Jurkat, Clone E6-1 (cell line): ENCODE measurements at regions not wholly inside any gene's neighbourhood (a gene's known extent, or its start where the extent isn't known, plus 50 kb on each side); places are given as distances from the start of the nearest gene placed in this dataset.

Experiments used
- DNase-seq: peaks from one replicate; pipeline ENCODE4 v3.0.0-alpha.2; 2011; ENCODE audit warnings: low read depth, low spot score
- H3K4me3 ChIP-seq: 2 replicates; pipeline ENCODE4 v1.5.1; 2011; ENCODE audit warnings: mild to moderate bottlenecking, low read length, control low read depth, moderate library complexity

- DNase-seq = peak; percentile 0
- H3K4me3 ChIP-seq = no peak overlapping the region
These were observed 398.6 kb upstream of the RASGEF1B start for GRCh38 chr4:81870275-81870674.

GRCh38 chr4:81860111-81860510, 388.4 kb upstream of the RASGEF1B start:
- H3K4me3 ChIP-seq = no peak overlapping the region
- DNase-seq = no peak

- DNase-seq = no peak
- H3K4me3 ChIP-seq = no peak overlapping the region
These were observed 382.7 kb upstream of the RASGEF1B start for GRCh38 chr4:81854406-81854805.

GRCh38 chr4:81852031-81852715, 380.5 kb upstream of the RASGEF1B start:
- no peak for DNase-seq
- H3K4me3 ChIP-seq = no peak overlapping the region

DNA sequence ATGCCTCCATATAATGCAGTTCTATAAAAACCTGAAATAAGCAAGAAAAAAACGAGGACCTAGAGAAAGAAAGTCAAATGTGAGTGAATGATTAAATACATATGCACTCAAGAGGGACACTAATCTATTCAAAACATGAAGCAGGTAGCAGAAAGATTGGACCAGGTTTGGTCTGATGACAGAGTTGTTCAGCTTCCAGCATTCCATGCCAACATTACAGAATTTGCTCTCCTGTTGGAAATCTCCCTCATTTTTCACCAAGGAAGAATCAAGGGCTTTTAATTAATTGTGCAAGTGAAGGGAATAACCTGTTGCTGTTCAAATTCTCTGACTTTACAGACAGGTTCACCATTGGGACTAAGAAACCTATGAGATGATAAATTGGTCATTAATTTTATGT, 379.0 kb upstream of the RASGEF1B start:
- H3K4me3 ChIP-seq = no peak overlapping the region
- DNase-seq = no peak

GRCh38 chr4:81845761-81846160, 374.1 kb upstream of the RASGEF1B start:
- DNase-seq = no peak
- no peak overlapping the region for H3K4me3 ChIP-seq

DNA sequence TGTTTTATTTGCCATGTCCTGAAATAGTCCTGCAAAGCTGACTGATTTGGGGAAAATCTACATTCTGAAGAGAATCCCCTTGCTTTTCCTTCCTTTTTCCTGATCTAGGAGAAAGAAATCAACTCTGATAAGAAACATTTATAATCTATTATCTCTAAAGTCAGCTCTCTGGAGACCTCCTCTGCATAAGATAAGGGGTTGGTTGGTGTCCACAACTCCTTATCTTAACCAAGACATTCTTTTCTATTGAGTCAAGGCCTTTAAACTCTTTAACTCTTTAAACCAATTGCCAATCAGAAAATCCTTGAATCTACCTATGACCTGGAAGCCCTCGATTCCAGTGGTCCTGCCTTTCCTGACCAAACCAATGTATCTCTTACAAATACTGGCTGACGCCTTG, 373.6 kb upstream of the RASGEF1B start:
- DNase-seq = no peak
- no peak overlapping the region for H3K4me3 ChIP-seq

- H3K4me3 ChIP-seq = no peak overlapping the region
- DNase-seq = peak; percentile 66
These were observed 373.0 kb upstream of the RASGEF1B start for GRCh38 chr4:81844717-81845116.

DNA sequence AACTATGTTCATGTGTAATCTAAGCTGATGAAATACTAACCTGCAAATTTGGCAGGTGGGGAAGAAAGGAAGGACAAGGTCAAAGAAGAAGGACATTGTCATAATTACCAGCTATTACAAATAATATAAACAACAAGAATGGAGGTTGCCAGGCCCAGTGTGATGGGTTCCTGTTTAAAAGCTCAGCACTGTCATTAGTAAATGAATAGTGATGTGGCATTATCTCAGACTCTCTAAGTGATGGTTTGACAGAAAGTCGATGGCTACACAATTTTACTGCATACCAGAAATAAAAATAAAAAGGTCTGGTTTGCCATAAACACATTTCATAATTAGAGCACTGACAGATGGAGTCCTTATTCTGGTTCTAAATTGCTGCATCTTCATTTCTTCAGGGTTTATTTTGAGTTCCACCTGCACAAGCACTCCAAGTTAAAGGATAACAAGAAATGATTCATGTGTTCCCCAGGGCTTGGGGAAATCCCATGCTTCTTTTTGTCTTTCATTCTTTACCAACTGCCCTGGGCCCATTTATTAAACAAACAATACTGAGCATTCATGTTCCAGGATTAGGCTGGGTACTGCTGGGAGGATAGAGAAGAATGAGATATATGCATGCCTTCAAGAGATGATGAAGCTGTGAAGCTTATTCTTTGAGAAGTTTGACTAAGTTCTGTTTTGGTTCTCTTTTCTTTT, 367.8 kb upstream of the RASGEF1B start:
- DNase-seq = no peak
- no peak overlapping the region for H3K4me3 ChIP-seq

DNA sequence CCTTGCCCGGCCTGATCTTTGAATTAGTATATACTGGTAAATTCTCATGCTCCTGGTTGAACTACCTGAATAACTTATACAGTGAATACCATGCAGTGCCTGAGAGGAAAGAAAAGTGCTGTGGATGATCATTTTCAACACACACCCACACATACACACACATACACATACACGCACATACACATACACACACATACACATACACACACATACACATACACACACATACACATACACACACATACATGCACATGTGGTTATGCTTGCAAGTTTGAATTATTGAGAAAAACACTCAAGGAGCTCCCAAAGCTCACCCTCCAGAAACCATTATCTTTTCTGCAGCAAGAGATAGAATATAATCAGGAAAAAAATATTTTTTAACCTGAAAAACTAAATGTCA, 366.9 kb upstream of the RASGEF1B start:
- no peak for DNase-seq
- no peak overlapping the region for H3K4me3 ChIP-seq

DNA sequence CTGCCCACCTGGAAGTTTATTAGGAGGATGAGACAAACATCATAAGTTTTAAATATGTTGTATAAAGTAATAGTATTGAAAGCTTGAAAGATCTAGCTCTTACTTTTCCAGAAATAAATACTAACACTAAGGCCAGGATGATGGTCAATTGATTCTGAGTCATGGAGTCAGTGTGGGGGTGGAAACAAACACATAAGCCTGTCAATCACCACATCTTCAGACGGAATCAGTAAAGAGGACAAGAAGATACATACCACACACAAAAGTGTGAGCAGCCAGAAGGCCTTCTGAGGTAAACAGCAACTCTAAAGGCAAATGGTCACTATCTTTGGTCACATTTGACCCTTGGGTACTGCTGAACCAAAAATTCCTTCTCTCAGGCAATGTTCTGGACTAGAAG, 365.0 kb upstream of the RASGEF1B start:
- DNase-seq = no peak
- H3K4me3 ChIP-seq = no peak overlapping the region

- no peak for DNase-seq
- no peak overlapping the region for H3K4me3 ChIP-seq
These were observed 361.9 kb upstream of the RASGEF1B start for GRCh38 chr4:81833576-81833975.

GRCh38 chr4:81828991-81829390, 357.3 kb upstream of the RASGEF1B start:
- H3K4me3 ChIP-seq = no peak overlapping the region
- no peak for DNase-seq

DNA sequence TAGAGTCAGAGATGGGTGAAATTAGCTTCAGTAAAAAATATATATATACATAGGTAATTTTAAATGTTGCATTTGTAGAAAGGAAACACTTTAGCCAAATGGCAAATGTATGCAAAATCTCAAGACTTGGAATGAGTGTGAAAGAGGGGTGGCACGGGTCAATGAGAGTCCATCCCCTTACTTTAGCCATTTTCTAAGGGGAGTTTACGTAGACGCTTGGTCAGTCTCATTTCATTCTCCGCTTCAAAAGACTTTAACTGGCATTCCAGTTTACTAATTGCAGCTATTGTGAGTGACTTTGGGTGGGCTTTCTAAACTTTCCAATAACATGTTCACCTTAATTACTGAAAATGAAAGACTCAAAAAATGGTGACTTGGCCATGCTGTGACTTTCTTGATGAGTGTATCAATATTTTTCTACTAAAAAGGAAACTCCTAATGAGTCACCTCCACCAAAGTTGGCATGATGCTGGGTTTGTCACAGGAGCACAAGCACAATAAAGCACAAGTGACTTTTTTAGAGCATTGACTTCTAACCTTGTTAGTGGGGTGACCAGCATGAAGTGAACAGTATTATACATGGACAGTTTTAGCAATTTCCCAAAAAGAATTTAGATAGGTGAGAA, 356.0 kb upstream of the RASGEF1B start:
- no peak overlapping the region for H3K4me3 ChIP-seq
- no peak for DNase-seq

- H3K4me3 ChIP-seq = no peak overlapping the region
- DNase-seq = no peak
These were observed 355.2 kb upstream of the RASGEF1B start for GRCh38 chr4:81826817-81827424.

- H3K4me3 ChIP-seq = no peak overlapping the region
- no peak for DNase-seq
These were observed 354.6 kb upstream of the RASGEF1B start for GRCh38 chr4:81826335-81826734.

- H3K4me3 ChIP-seq = no peak overlapping the region
- DNase-seq = no peak
These were observed 346.7 kb upstream of the RASGEF1B start for GRCh38 chr4:81818385-81818920.

DNA sequence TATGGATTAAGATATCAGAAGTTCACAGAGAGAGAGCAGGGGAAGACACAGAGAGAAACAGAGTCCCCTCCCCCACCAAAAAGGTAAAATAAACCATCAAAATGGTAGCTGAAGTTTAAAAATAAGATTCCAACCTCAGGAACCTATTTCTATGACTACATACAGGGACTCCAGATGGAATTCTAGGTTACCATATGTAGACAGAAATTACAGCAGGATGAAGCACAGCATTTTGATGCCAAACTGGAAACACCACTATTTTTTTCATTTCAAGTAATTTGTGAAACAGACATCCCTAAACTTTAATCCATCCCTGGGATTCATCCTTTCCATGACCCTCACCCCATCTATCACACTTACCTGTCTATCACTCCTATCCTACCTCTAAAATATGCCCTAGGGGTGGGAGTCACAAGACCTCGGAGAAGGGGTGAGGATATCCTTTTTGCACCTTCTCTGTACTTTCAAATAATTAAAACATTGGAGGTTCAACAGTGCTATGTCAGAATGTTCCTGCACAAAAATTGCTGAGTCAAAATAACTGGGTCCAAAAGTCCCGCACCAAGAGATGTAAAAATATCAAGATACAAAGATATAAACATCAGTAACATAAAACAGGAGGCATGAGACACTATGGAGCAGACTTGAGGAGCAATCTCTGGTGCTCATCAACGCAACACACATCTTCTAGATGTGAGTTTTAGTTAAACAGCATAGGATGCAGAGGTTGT, 344.5 kb upstream of the RASGEF1B start:
- DNase-seq = no peak
- H3K4me3 ChIP-seq = no peak overlapping the region

DNA sequence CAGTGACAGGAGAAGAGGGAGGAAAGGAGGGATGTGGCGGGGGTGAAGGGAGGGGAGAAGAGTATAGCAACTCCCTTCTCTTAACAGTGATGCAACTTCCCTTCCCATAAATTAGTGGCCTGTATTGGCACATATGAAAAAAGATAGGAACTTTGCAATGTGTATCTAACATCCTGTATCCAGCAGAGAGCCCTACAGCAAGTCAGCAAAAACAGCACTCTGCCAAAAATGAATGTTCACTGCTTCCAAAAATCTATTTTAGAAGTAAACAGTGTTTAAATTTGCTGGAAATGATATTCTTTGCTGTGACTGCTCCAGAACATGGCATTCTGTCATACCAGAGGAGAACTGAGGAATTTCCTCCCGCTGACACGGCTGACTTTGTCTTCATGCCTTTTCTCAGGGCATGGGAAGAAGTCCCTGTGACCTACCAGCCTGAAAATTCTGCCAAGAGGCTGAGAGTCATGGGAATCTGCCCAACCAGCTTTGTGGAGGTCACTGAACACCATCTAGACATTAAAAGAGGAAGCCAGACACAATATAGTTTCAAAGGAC, 343.4 kb upstream of the RASGEF1B start:
- H3K4me3 ChIP-seq = no peak overlapping the region
- no peak for DNase-seq
